HG03103 (cell line): ENCODE measurements at regions not wholly inside any gene's neighbourhood (a gene's known extent, or its start where the extent isn't known, plus 50 kb on each side); places are given as distances from the start of the nearest gene placed in this dataset.
"Not testable (repeated sequence)": the region's sequence is repeated elsewhere in the genome, so short reads cannot be mapped to it uniquely, and the experiment has no call there.

Experiments used
- ATAC-seq: cut with Tn5 transposase; IDR thresholded peaks from one replicate; pipeline ENCODE4 v1.9.1; 2021; ENCODE audit warnings: low read depth; ENCODE audit not compliant: unreplicated experiment

- ATAC-seq = no peak
Observed at GRCh38 chr12:91774434-91774921, 371.2 kb downstream of the BTG1 start.

GRCh38 chr12:91773749-91774429, 371.8 kb downstream of the BTG1 start:
- ATAC-seq = no peak

GRCh38 chr12:91772411-91772810, 373.2 kb downstream of the BTG1 start:
- ATAC-seq = no peak

- no peak for ATAC-seq
Observed at GRCh38 chr12:91769736-91770135, 375.9 kb downstream of the BTG1 start.

GRCh38 chr12:91767237-91767636, 378.4 kb downstream of the BTG1 start:
- ATAC-seq = no peak

GRCh38 chr12:91766454-91766853, 379.2 kb downstream of the BTG1 start:
- no peak for ATAC-seq

GRCh38 chr12:91763654-91764370, 381.8 kb downstream of the BTG1 start:
- no peak for ATAC-seq

- ATAC-seq = no peak
Observed at GRCh38 chr12:91753649-91754048, 392.0 kb downstream of the BTG1 start.

- no peak for ATAC-seq
Observed at GRCh38 chr12:91746976-91747375, 398.7 kb downstream of the BTG1 start.

- no peak for ATAC-seq
Observed at GRCh38 chr12:91744597-91744996, 401.0 kb downstream of the BTG1 start.

- ATAC-seq = no peak
Observed at GRCh38 chr12:91743704-91744321, 401.8 kb downstream of the BTG1 start.

- no peak for ATAC-seq
Observed at GRCh38 chr12:91743280-91743679, 402.4 kb downstream of the BTG1 start.

- no peak for ATAC-seq
Observed at GRCh38 chr12:91741932-91742331, 403.7 kb downstream of the BTG1 start.

GRCh38 chr12:91733846-91734245, 411.8 kb downstream of the BTG1 start:
- not testable (repeated sequence) for ATAC-seq

GRCh38 chr12:91732086-91732485, 413.6 kb downstream of the BTG1 start:
- no peak for ATAC-seq

- no peak for ATAC-seq
Observed at GRCh38 chr12:91729543-91729942, 416.1 kb downstream of the BTG1 start.

- no peak for ATAC-seq
Observed at GRCh38 chr12:91723191-91723590, 422.5 kb downstream of the BTG1 start.

- no peak for ATAC-seq
Observed at GRCh38 chr12:91722072-91722471, 423.6 kb downstream of the BTG1 start.

GRCh38 chr12:91721023-91721422, 424.6 kb downstream of the BTG1 start:
- ATAC-seq = no peak

- no peak for ATAC-seq
Observed at GRCh38 chr12:91718326-91718725, 427.3 kb downstream of the BTG1 start.

- no peak for ATAC-seq
Observed at GRCh38 chr12:91717804-91718203, 427.8 kb downstream of the BTG1 start.

- ATAC-seq = not testable (repeated sequence)
Observed at GRCh38 chr12:91711925-91712324, 433.7 kb downstream of the BTG1 start.
